Stimulated activated naive B cell treated with anti-CD40 and anti-IgM and Interleukin-4, amounts not matched to agents 10 μg/mL and 1 μg/mL and 100 μg/mL, for 72 hours (primary cell): ENCODE measurements at regions not wholly inside any gene's neighbourhood (a gene's known extent, or its start where the extent isn't known, plus 50 kb on each side); places are given as distances from the start of the nearest gene placed in this dataset.

Source experiments
- ATAC-seq, 2 donors: fragments of 150-1000 bp; cut with Tn5 transposase; replicated peaks; 2 replicates each; pipeline ENCODE4 v1.10.0; 2021; ENCODE audit warnings: moderate library complexity in 1 of 2
- DNase-seq: peaks from one replicate; pipeline ENCODE4 v3.0.0; 2021
- H3K27ac Mint-ChIP-seq: one replicate; pipeline ENCODE4 v1.8.0; 2022; ENCODE audit warnings: mild to moderate bottlenecking, mixed read lengths
- H3K27me3 Mint-ChIP-seq, 2 donors: one replicate each; pipeline ENCODE4 v1.8.0; 2022; ENCODE audit warnings: mixed read lengths in 2 of 2
- H3K36me3 Mint-ChIP-seq, 2 donors: one replicate each; pipeline ENCODE4 v1.8.0; 2022; ENCODE audit warnings: mixed read lengths in 2 of 2, mild to moderate bottlenecking in 1 of 2
- H3K4me1 Mint-ChIP-seq, 2 donors: one replicate each; pipeline ENCODE4 v1.8.0; 2022; ENCODE audit warnings: mixed read lengths in 2 of 2, mild to moderate bottlenecking in 1 of 2
- H3K4me3 Mint-ChIP-seq, 2 donors: one replicate each; pipeline ENCODE4 v1.8.0; 2022; ENCODE audit warnings: mild to moderate bottlenecking in 2 of 2, mixed read lengths in 2 of 2, moderate library complexity in 1 of 2
- H3K9me3 Mint-ChIP-seq, 2 donors: one replicate each; pipeline ENCODE4 v1.8.0; 2022; ENCODE audit warnings: mixed read lengths in 2 of 2, mild to moderate bottlenecking in 1 of 2

DNA sequence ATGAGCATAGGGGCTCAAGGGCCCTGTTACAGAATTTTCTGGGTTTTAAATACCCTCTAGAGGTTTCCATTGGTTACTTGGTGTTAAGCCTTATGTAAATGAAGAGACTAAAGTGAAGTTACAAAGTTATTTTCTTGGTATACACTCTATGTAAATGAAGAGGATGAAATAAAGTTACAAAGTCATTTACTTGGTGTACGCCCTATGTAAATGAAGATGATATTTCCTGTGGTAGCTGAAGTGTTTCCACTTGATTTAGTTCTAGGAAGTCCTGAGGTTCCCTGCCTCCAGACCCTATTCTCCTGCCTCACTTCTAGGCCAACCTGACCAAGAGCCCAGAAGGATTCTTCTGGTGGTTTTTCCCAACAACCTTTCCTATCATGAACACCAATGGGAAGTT lies 126.1 kb downstream of the SPTSSA start:
- Mint-ChIP-seq H3K9me3 (no peaks in the 10 kb centered on the region), H3K36me3 (no peaks in the 10 kb centered on the region), H3K4me3 (no peak overlapping the region), H3K27me3 (no peaks in the 10 kb centered on the region), H3K27ac (peak overlapping the region; percentile 38), H3K4me1 (peaks cover 14 to 20% of the 10 kb centered on the region in 2 donors)
- no peak for ATAC-seq
- no peak for DNase-seq

DNA sequence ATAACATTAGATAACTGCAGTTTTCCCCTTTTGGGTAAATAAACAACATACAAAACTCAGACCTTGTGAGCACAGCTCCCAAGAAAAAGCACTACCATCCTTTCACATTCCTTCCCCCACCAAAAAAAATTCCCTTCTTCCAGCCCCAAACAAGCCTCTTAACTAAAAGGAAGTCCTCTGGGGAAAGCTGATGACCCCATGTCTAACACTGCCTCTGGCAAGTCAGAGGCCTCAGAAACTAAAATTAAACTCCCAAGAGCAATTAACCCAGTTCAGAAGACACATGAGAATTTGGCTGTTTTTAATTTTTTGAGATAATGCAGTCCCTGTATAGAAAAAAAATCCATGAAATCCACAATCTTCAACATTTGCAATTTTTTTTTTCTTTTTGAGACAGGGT lies 127.7 kb downstream of the SPTSSA start:
- ATAC-seq, result no peak
- H3K36me3 Mint-ChIP-seq, result no peaks in the 10 kb centered on the region
- H3K4me3 Mint-ChIP-seq, result no peak overlapping the region
- no peak for DNase-seq
- H3K27me3 Mint-ChIP-seq, result no peaks in the 10 kb centered on the region
- peaks cover 14 to 20% of the 10 kb centered on the region in 2 donors for H3K4me1 Mint-ChIP-seq
- no peak overlapping the region for H3K27ac Mint-ChIP-seq
- H3K9me3 Mint-ChIP-seq, result no peaks in the 10 kb centered on the region

- ATAC-seq (peak; percentile 83 to 84), DNase-seq (peak; percentile 36)
- Mint-ChIP-seq H3K4me3 (no peak overlapping the region), H3K4me1 (peaks cover 14 to 20% of the 10 kb centered on the region in 2 donors), H3K27me3 (peaks cover 0 to 4% of the 10 kb centered on the region in 2 donors), H3K27ac (no peak overlapping the region), H3K36me3 (no peaks in the 10 kb centered on the region), H3K9me3 (no peaks in the 10 kb centered on the region)
Observed at GRCh38 chr14:34331728-34332623, 130.1 kb downstream of the SPTSSA start.

GRCh38 chr14:34330846-34331245 lies 131.2 kb downstream of the SPTSSA start:
- H3K27ac Mint-ChIP-seq, result no peak overlapping the region
- peaks cover 0 to 5% of the 10 kb centered on the region in 2 donors for H3K27me3 Mint-ChIP-seq

DNA sequence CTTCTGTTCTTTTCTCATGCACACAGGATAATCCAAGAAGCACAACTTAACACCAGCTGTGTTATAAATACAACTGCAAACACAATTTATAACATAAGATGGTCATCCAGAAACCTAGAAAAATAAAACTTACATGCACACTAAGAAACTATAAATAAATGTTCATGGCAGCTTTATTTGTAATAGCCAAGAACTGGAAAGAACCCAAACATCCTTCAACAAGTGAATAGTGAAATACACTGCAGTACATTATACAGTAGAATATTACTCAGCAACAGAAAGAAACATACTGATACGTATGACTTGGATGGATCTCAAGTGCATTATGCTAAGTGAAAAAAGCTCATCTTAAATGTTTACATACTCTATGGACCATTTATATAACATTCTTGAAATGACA lies 132.7 kb downstream of the SPTSSA start:
- Mint-ChIP-seq H3K9me3 (no peaks in the 10 kb centered on the region), H3K27me3 (peaks cover 0 to 9% of the 10 kb centered on the region in 2 donors), H3K4me3 (no peak overlapping the region), H3K4me1 (peaks cover 6 to 10% of the 10 kb centered on the region in 2 donors), H3K36me3 (no peaks in the 10 kb centered on the region), H3K27ac (no peak overlapping the region)
- DNase-seq, result no peak
- no peak for ATAC-seq

More at GRCh38 chr14:34330846-34331245, 131.2 kb downstream of the SPTSSA start:
- no peaks in the 10 kb centered on the region for H3K36me3 Mint-ChIP-seq
- no peak for DNase-seq
- H3K9me3 Mint-ChIP-seq, result no peaks in the 10 kb centered on the region
- ATAC-seq, result no peak
- H3K4me3 Mint-ChIP-seq, result no peak overlapping the region
- H3K4me1 Mint-ChIP-seq, result peaks cover 8 to 15% of the 10 kb centered on the region in 2 donors

DNA sequence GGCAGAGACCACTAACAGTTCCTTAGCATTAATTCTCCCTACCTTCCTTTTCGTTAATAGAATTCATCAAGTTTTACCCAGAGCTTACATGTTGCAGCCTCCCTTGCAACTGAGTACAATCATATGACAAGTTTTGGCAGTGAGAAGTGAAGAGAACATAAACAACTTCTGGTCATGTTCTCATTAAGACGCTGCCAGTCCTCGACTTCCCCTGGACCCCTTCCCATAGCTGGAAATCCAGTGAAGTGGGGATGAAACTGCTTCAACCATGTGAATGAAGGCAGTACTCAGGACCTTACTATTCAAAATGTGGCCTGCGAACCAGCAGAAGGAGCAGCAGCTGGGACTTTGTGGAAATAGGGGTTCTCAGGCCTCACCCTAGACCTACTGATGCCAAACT lies 133.9 kb downstream of the SPTSSA start:
- peaks cover 4 to 14% of the 10 kb centered on the region in 2 donors for H3K27me3 Mint-ChIP-seq
- H3K4me3 Mint-ChIP-seq, result no peak overlapping the region
- H3K27ac Mint-ChIP-seq, result no peak overlapping the region
- H3K4me1 Mint-ChIP-seq, result peaks cover 6 to 10% of the 10 kb centered on the region in 2 donors
- H3K36me3 Mint-ChIP-seq, result no peaks in the 10 kb centered on the region
- no peak for ATAC-seq
- H3K9me3 Mint-ChIP-seq, result no peaks in the 10 kb centered on the region
- no peak for DNase-seq

GRCh38 chr14:34325493-34325892 lies 136.5 kb downstream of the SPTSSA start:
- no peaks in the 10 kb centered on the region for H3K36me3 Mint-ChIP-seq
- no peak overlapping the region for H3K27ac Mint-ChIP-seq
- no peak for ATAC-seq
- no peaks in the 10 kb centered on the region for H3K4me1 Mint-ChIP-seq
- peaks cover 4 to 21% of the 10 kb centered on the region in 2 donors for H3K27me3 Mint-ChIP-seq
- no peaks in the 10 kb centered on the region for H3K9me3 Mint-ChIP-seq
- no peak overlapping the region for H3K4me3 Mint-ChIP-seq
- no peak for DNase-seq

GRCh38 chr14:34324363-34324795 lies 137.7 kb downstream of the SPTSSA start:
- ATAC-seq, result peak; percentile 37 to 46
- H3K27me3 Mint-ChIP-seq, result peaks cover 4 to 21% of the 10 kb centered on the region in 2 donors
- H3K9me3 Mint-ChIP-seq, result no peaks in the 10 kb centered on the region
- DNase-seq, result no peak
- H3K27ac Mint-ChIP-seq, result no peak overlapping the region
- no peaks in the 10 kb centered on the region for H3K36me3 Mint-ChIP-seq
- H3K4me1 Mint-ChIP-seq, result no peaks in the 10 kb centered on the region
- H3K4me3 Mint-ChIP-seq, result no peak overlapping the region

GRCh38 chr14:34322940-34323418 lies 139.1 kb downstream of the SPTSSA start:
- Mint-ChIP-seq H3K27me3 (peaks cover 4 to 21% of the 10 kb centered on the region in 2 donors), H3K27ac (no peak overlapping the region), H3K4me1 (no peaks in the 10 kb centered on the region), H3K36me3 (no peaks in the 10 kb centered on the region), H3K4me3 (no peak overlapping the region), H3K9me3 (no peaks in the 10 kb centered on the region)
- DNase-seq (peak; percentile 31), ATAC-seq (peak; percentile 75 to 83)

DNA sequence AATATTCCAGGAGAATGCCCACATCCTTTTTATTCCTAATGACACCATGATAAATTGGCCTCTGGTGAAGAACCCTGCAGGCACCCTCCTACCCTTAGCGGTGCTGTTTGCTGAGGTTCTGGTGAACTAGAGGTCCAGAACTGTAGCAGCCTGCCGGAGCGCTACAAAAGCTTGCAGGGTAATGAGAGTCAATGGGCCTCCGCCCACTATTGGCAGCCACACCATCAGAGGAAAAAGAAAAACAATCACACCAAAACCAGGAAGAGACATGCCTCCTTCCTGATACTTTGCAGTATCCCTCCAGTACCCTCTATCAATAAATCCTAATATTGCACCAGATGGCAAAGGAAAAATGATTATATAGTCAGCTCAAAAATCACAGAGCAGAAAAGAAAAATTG lies 142.9 kb downstream of the SPTSSA start:
- H3K4me3 Mint-ChIP-seq, result no peak overlapping the region
- H3K27ac Mint-ChIP-seq, result no peak overlapping the region
- no peaks in the 10 kb centered on the region for H3K9me3 Mint-ChIP-seq
- DNase-seq (no peak), ATAC-seq (no peak)
- H3K4me1 Mint-ChIP-seq, result no peaks in the 10 kb centered on the region
- no peaks in the 10 kb centered on the region for H3K36me3 Mint-ChIP-seq
- H3K27me3 Mint-ChIP-seq, result peaks cover 9 to 12% of the 10 kb centered on the region in 2 donors

GRCh38 chr14:34318014-34318413 lies 144.0 kb downstream of the SPTSSA start:
- ATAC-seq (no peak), DNase-seq (no peak)
- Mint-ChIP-seq H3K4me3 (no peak overlapping the region), H3K4me1 (no peaks in the 10 kb centered on the region), H3K27me3 (peaks cover 8 to 12% of the 10 kb centered on the region in 2 donors), H3K27ac (no peak overlapping the region), H3K36me3 (no peaks in the 10 kb centered on the region), H3K9me3 (no peaks in the 10 kb centered on the region)

DNA sequence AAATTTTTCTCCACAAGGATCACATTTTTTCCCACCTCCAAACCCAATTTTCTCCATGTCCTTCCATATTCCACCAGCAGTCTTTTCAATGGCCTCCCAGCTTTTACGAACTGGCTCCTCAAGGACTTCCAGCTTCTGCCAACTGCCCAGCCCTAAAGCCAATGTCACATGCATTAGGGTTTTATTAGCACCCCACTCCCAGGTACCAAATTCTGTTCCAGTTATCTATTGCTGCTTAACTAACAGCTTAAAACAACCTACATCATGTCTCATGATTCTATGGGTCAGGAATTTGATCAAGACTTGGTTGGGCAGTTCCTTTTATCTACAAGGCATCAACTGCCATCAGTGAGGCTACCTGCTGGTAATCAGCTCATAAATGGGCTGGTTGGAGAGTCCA lies 151.3 kb downstream of the SPTSSA start:
- H3K4me3 Mint-ChIP-seq, result no peak overlapping the region
- ATAC-seq, result no peak
- H3K9me3 Mint-ChIP-seq, result peaks cover 0 to 3% of the 10 kb centered on the region in 2 donors
- H3K27me3 Mint-ChIP-seq, result peaks cover 18 to 23% of the 10 kb centered on the region in 2 donors
- no peak for DNase-seq
- no peaks in the 10 kb centered on the region for H3K4me1 Mint-ChIP-seq
- no peak overlapping the region for H3K27ac Mint-ChIP-seq
- H3K36me3 Mint-ChIP-seq, result no peaks in the 10 kb centered on the region

DNA sequence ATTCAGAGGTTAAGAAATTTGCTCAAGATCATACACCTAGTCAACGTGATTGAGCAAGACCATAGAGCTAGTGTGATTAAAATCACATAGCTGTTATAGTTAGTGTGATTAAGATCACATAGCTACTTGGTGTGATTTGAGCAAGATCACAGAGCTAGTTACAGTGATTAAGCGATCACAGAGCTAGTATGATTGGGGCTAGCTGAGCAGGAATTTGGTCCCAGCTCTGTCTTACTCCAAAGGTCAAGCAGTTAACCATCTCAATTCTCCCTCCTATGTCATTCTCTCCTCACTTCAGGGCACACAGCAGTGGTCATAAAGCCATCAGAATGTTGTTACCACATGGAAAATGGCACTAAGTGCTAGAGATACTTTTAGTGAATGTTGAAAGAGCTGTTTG lies 158.2 kb downstream of the SPTSSA start:
- H3K27me3 Mint-ChIP-seq, result peaks cover 3 to 9% of the 10 kb centered on the region in 2 donors
- no peak overlapping the region for H3K27ac Mint-ChIP-seq
- no peak overlapping the region for H3K4me3 Mint-ChIP-seq
- peaks cover 0 to 3% of the 10 kb centered on the region in 2 donors for H3K9me3 Mint-ChIP-seq
- H3K36me3 Mint-ChIP-seq, result no peaks in the 10 kb centered on the region
- no peak for ATAC-seq
- H3K4me1 Mint-ChIP-seq, result no peaks in the 10 kb centered on the region
- no peak for DNase-seq

DNA sequence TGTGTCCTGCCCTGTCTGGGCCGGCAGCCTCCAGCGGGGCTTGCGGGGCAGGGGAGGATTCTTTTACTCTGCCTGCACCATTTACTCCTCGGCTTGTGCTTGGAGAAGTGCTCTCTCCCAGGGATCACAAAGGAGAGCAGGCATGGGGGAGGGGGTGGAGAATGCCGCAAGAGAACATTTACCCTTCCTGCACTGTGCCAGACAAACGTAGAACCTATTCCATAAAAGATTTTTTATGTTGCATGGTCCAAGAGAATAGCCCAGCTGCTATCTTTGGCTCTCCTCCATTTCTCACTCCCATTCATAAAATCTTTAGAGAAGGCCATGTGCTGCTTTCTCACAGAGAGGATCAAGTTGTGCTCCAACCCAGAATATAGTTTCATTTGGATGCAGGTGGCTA lies 159.4 kb downstream of the SPTSSA start:
- Mint-ChIP-seq H3K4me1 (no peaks in the 10 kb centered on the region), H3K9me3 (peaks cover 0 to 3% of the 10 kb centered on the region in 2 donors), H3K4me3 (no peak overlapping the region), H3K36me3 (no peaks in the 10 kb centered on the region), H3K27me3 (peaks cover 5 to 13% of the 10 kb centered on the region in 2 donors), H3K27ac (no peak overlapping the region)
- no peak for ATAC-seq
- DNase-seq, result no peak
